Mucosa of descending colon (tissue), 3 donors: ENCODE measurements at regions not wholly inside any gene's neighbourhood (a gene's known extent, or its start where the extent isn't known, plus 50 kb on each side); places are given as distances from the start of the nearest gene placed in this dataset.

Source experiments
- ATAC-seq: fragments of 200-7000 bp; cut with Tn5 transposase; one replicate; pipeline ENCODE4 v1.9.1; 2020; ENCODE audit warnings: mild to moderate bottlenecking, moderate library complexity
- DNase-seq, 3 donors: peaks; one replicate each; pipeline ENCODE4 v3.0.0-alpha.2; 2020
- H3K36me3 ChIP-seq: fragments of 200-600 bp; one replicate; pipeline ENCODE4 v1.8.0; 2021; ENCODE audit warnings: low read depth, mild to moderate bottlenecking
- H3K4me1 ChIP-seq: fragments of 200-600 bp; one replicate; pipeline ENCODE4 v1.8.0; 2021; ENCODE audit warnings: low read depth, mild to moderate bottlenecking
- H3K4me3 ChIP-seq: fragments of 200-600 bp; one replicate; pipeline ENCODE4 v1.8.0; 2021; ENCODE audit warnings: mild to moderate bottlenecking
- H3K9me3 ChIP-seq: fragments of 200-600 bp; one replicate; pipeline ENCODE4 v1.8.0; 2021; ENCODE audit warnings: mild to moderate bottlenecking
- intact Hi-C, 2 donors: fragments of 100-400 bp; cut with DNase I in 1 of 2; cut with micrococcal nuclease in 1 of 2; formaldehyde crosslinking; loops; one replicate each; pipeline versions ENCODE4 v1.11.0 to v1.11.1; 2022; cut with DNase I, micrococcal nuclease
- TF ChIP-seq, protein P1 (sequence below): fragments of 200-600 bp; IDR thresholded peaks from one replicate; pipeline ENCODE4 v1.8.0; 2022; ENCODE audit warnings: antibody characterized with exemption, mild to moderate bottlenecking
- donor health status: DM: no; HTN: no; CAD: no; lungs with moderate emphysema.
- donor health status: DM: no; HTN: no; CAD: no.
- donor health status: DM: no; HTN: yes; CAD: no.

DNA sequence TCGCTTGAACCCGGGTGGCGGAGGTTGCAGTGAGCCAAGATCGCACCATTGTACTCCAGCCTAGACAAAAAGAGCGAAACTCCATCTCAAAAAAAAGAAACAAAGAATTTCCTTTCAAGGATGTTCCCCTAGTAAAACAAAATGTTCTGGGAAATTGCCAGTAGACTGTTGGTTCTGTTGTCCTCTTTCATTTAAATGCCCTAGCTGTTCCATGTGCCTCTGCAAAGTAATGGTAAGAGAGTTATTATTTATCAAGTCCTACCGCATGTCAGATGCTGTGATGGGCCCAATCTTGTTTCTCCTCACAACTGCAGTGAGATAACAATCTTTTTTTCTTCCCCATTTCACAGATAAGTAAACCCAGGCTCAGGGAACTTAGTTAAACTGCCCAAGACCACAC lies 254.3 kb upstream of the TPM1 start:
- intact Hi-C loops = no loop called here
- H3K4me3 ChIP-seq = no peak overlapping the region
- no peaks in the 10 kb centered on the region for H3K4me1 ChIP-seq
- TF ChIP-seq, protein P1, sequence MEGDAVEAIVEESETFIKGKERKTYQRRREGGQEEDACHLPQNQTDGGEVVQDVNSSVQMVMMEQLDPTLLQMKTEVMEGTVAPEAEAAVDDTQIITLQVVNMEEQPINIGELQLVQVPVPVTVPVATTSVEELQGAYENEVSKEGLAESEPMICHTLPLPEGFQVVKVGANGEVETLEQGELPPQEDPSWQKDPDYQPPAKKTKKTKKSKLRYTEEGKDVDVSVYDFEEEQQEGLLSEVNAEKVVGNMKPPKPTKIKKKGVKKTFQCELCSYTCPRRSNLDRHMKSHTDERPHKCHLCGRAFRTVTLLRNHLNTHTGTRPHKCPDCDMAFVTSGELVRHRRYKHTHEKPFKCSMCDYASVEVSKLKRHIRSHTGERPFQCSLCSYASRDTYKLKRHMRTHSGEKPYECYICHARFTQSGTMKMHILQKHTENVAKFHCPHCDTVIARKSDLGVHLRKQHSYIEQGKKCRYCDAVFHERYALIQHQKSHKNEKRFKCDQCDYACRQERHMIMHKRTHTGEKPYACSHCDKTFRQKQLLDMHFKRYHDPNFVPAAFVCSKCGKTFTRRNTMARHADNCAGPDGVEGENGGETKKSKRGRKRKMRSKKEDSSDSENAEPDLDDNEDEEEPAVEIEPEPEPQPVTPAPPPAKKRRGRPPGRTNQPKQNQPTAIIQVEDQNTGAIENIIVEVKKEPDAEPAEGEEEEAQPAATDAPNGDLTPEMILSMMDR = no peak
- DNase-seq (no peak), ATAC-seq (no peak)
- no peaks in the 10 kb centered on the region for H3K36me3 ChIP-seq
- no peaks in the 10 kb centered on the region for H3K9me3 ChIP-seq

DNA sequence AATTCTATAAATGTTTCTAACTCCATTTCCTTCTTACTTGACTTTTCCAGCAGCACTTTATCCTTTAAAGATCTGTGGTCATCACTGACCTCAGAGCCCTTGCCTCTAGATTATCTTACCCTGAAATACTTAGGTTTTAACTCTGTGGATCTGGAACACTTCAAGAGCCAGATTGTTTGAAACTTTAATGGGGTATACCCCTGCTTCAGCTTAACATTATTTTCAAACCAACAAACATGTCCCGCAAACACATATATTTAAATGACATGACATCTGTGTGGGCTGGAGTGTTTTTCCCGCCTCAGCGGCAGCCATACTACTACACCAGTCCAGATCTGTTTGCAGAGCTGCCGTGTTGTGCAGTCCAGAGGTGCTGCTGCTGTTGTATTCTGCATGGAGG lies 252.0 kb upstream of the TPM1 start:
- ATAC-seq (no peak), DNase-seq (no peak)
- Histone ChIP-seq H3K4me3 (no peak overlapping the region), H3K9me3 (no peaks in the 10 kb centered on the region), H3K4me1 (no peaks in the 10 kb centered on the region), H3K36me3 (peaks cover 3% of the 10 kb centered on the region)
- intact Hi-C loops = no loop called here
- TF ChIP-seq, protein P1 = no peak

DNA sequence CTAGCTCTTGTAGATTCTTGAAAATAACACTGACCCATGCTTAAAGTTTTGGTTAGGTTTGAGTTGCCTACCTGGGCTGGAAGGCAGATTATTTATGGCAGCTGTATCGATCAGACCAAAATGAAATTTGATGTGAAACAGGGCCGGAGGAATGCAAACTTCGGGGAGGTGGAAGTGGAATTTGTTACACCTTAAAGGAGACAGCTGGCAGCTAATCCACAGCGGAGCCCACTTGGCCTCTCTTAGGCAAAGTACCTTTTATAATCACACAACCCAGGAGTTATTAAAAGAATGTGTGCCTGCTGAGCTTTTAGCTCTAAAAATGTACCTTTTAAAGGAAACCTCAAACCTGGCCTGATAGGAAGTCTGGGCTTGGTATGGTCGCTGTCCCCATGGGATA lies 250.9 kb upstream of the TPM1 start:
- Histone ChIP-seq H3K4me1 (no peaks in the 10 kb centered on the region), H3K9me3 (no peaks in the 10 kb centered on the region), H3K36me3 (peaks cover 3% of the 10 kb centered on the region), H3K4me3 (no peak overlapping the region)
- ATAC-seq (no peak), DNase-seq (no peak)
- intact Hi-C loops = no loop called here
- TF ChIP-seq, protein P1 = no peak

DNA sequence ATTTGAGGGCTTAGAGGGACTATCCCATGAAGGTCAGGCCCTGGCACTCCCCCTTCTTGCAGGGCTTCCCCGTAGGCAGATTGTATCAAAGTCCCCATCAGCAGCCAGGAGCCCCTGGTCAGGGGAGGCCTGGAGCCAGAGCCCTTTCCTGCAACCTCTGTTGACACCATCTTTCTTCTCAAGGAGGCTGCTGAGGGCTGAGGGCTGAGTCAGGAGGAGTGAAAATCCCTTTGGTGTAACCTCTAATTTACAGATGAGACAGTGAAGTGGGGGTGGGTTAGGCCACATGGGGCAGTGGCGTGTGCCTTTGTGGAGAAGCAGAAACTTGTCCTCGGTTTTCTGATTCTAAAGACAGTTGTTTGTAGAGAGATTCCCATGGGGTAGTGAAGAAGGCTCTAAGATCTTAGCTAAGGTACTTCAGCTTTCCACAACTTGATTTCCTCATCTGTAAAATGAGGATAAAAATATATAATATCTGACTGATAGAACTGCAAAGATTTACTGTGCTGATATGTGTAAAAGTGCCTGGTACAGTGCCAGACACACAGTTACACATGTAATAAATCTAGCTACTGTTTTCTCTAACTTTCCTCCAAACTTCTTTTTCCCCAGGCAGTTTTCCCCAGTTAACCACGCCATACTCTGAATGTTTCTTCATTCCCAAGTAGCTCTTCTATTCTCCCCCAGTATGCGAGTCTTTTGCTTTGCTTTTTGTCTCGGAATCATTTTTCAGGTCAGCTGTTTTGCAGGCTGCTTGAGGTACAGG lies 249.4 kb upstream of the TPM1 start:
- Histone ChIP-seq H3K9me3 (no peaks in the 10 kb centered on the region), H3K36me3 (peaks cover 3% of the 10 kb centered on the region), H3K4me3 (no peak overlapping the region), H3K4me1 (no peaks in the 10 kb centered on the region)
- ATAC-seq = no peak
- DNase-seq = no peak
- TF ChIP-seq, protein P1 = no peak
- intact Hi-C loops = no loop called here

DNA sequence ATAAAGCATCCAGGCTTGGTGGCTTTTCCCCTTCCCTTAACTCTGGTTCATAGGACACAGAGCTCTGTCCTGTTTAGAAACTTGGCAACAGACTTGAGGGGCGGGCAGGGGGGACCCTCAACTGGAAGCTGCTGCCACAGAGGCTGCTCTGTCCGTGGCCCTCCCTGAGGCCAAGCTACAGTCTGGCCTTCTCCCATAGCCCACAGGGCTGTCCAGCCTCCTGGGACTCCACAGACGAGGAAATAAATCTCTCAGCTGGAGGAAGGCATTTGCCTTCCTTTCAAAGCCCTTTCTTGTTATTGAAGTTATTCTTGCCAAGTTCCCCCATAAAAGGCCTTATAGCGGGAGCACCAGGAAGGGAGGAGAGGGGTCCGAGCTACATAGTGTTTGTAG lies 248.8 kb upstream of the TPM1 start:
- ATAC-seq (no peak), DNase-seq (no peak)
- intact Hi-C loops = no loop called here
- H3K4me3 ChIP-seq = no peak overlapping the region
- H3K36me3 ChIP-seq = peaks cover 3% of the 10 kb centered on the region
- H3K9me3 ChIP-seq = no peaks in the 10 kb centered on the region
- TF ChIP-seq, protein P1 = no peak
- H3K4me1 ChIP-seq = no peaks in the 10 kb centered on the region

DNA sequence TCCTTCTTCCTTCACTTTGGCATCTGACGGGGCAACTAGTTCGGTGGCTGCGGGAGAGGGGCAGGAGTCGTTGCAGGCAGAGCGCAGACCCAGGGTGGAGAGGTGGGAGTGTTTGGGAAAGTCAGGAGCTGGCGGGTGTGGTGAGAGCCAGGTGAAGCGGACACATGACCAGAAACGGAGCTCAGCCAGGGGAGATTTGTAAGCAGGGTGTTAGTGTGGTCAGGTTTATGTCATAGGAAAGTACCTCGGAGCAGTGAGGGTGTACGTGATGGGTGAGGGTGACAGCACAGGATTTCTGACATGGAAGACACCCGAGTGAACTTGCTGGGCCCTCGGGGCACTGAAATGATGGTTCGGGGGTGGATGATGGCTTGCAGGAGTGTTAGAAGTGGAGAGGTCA lies 247.4 kb upstream of the TPM1 start:
- H3K36me3 ChIP-seq = peaks cover 3% of the 10 kb centered on the region
- intact Hi-C loops = no loop called here
- H3K4me1 ChIP-seq = no peaks in the 10 kb centered on the region

More for the DNA sequence above, 247.4 kb upstream of the TPM1 start:
- no peaks in the 10 kb centered on the region for H3K9me3 ChIP-seq
- DNase-seq = no peak
- H3K4me3 ChIP-seq = no peak overlapping the region
- TF ChIP-seq, protein P1 = no peak
- ATAC-seq = no peak
